A549 (cell line): ENCODE measurements at regions not wholly inside any gene's neighbourhood (a gene's known extent, or its start where the extent isn't known, plus 50 kb on each side); places are given as distances from the start of the nearest gene placed in this dataset.

Experiments
- ATAC-seq, 2 experiments: fragments of 200-7000 bp in 1 of 2; fragments of >200 bp in 1 of 2; cut with Nextera tagmentation in 1 of 2; cut with Tn5 transposase in 1 of 2; 3 replicates each; pipeline versions ENCODE4 v1.8.0 to v1.9.1; 2018 to 2020; ENCODE audit warnings: mild to moderate bottlenecking in 1 of 2, moderate library complexity in 1 of 2
- CTCF ChIA-PET: fragments of 300-600 bp; sonication (Branson Sonifier 250); formaldehyde crosslinking; extraction: SDS; loops from one replicate; lab custom pipeline; 2021; ENCODE audit warnings: antibody characterized with exemption, inconsistent platforms; lab: Yijun Ruan, JAX
- POLR2A ChIA-PET: fragments of 350-600 bp; formaldehyde crosslinking; extraction: SDS; loops from one replicate; lab custom pipeline; 2021; ENCODE audit warnings: antibody characterized with exemption, inconsistent platforms; lab: Yijun Ruan, JAX
- DNase-seq, 2 experiments: peaks; one replicate each; pipeline versions ENCODE4 v3.0.0 to v3.0.0-alpha.2; 2011 to 2016; ENCODE audit warnings: low read depth in 1 of 2, low spot score in 1 of 2
- FAIRE-seq: peaks from 2 replicates; lab custom pipeline; 2011; peaks lifted over from hg19 to GRCh38; lab: Jason Lieb, UNC
- H3K27ac ChIP-seq, 2 experiments: fragments of >200 bp; sonication (Bioruptor Twin); formaldehyde crosslinking; 3 replicates each; pipeline ENCODE4 v1.5.1; 2016 to 2017
- H3K4me1 ChIP-seq: fragments of >200 bp; sonication (Bioruptor Twin); formaldehyde crosslinking; 3 replicates; pipeline ENCODE4 v1.6.1; 2016
- H3K4me2 ChIP-seq: fragments of >200 bp; sonication (Bioruptor Twin); formaldehyde crosslinking; 3 replicates; pipeline ENCODE4 v1.6.1; 2016
- H3K4me3 ChIP-seq: fragments of >200 bp; sonication (Bioruptor Twin); formaldehyde crosslinking; 3 replicates; pipeline ENCODE4 v1.5.1; 2016
- H3K9me3 ChIP-seq: fragments of >200 bp; sonication (Bioruptor Twin); formaldehyde crosslinking; 3 replicates; pipeline ENCODE4 v1.6.1; 2016
- BHLHE40 ChIP-seq: IDR thresholded peaks from 2 replicates; pipeline ENCODE4 v1.6.1; 2012; ENCODE audit warnings: low read depth, low read length, inconsistent platforms
- CHD2 ChIP-seq: fragments of 150-350 bp; IDR thresholded peaks from 2 replicates; pipeline ENCODE4 v1.6.1; 2014; ENCODE audit warnings: low read length; ENCODE audit not compliant: partially characterized antibody
- EHMT2 ChIP-seq: fragments of 200-600 bp; sonication (generic); IDR thresholded peaks from 2 replicates; pipeline ENCODE4 v1.6.1; 2016; ENCODE audit warnings: antibody characterized with exemption, low read depth, mild to moderate bottlenecking, moderate library complexity
- EP300 ChIP-seq, 2 experiments: fragments of >200 bp; sonication (Bioruptor Twin); formaldehyde crosslinking; IDR thresholded peaks; 2 replicates in 1 of 2; 3 replicates in 1 of 2; pipeline ENCODE4 v1.6.1; 2016 to 2017
- FOXS1 ChIP-seq: fragments of 250-450 bp; sonication (Bioruptor Pico); IDR thresholded peaks from 2 replicates; pipeline ENCODE4 v1.5.0; 2020; ENCODE audit warnings: mild to moderate bottlenecking, moderate library complexity
- GATA3 ChIP-seq: IDR thresholded peaks from 2 replicates; pipeline ENCODE4 v1.6.1; 2012; ENCODE audit warnings: borderline replicate concordance
- HOXB13 ChIP-seq: fragments of 250-450 bp; sonication (Bioruptor Pico); IDR thresholded peaks from 2 replicates; pipeline ENCODE4 v1.5.0; 2020; ENCODE audit warnings: low read depth, mild to moderate bottlenecking, moderate library complexity
- KDM1A ChIP-seq: fragments of 200-600 bp; sonication (generic); IDR thresholded peaks from 2 replicates; pipeline ENCODE4 v1.6.1; 2016; ENCODE audit warnings: low read depth, mild to moderate bottlenecking
- MAFK ChIP-seq: fragments of 450-650 bp; IDR thresholded peaks from 2 replicates; pipeline ENCODE4 v1.6.1; 2014; ENCODE audit not compliant: partially characterized antibody
- MAX ChIP-seq: IDR thresholded peaks from 2 replicates; pipeline ENCODE4 v1.6.1; 2012
- MAZ ChIP-seq: fragments of 150-350 bp; IDR thresholded peaks from 2 replicates; pipeline ENCODE4 v1.6.1; 2014; ENCODE audit warnings: antibody characterized with exemption, low read depth, low read length, borderline replicate concordance
- NFE2L2 ChIP-seq: fragments of 150-350 bp; conservative IDR thresholded peaks from 2 replicates; pipeline ENCODE4 v1.6.1; 2014; ENCODE audit warnings: low read length
- NPAS2 ChIP-seq: fragments of 250-450 bp; sonication (Bioruptor Pico); IDR thresholded peaks from 2 replicates; pipeline ENCODE4 v1.8.0; 2022; ENCODE audit warnings: mild to moderate bottlenecking, moderate library complexity, borderline replicate concordance
- PBX3 ChIP-seq: IDR thresholded peaks from 2 replicates; pipeline ENCODE4 v1.6.1; 2012
- PHF8 ChIP-seq: fragments of 200-600 bp; sonication (generic); IDR thresholded peaks from 2 replicates; pipeline ENCODE4 v1.6.1; 2016; ENCODE audit warnings: low read depth, mild to moderate bottlenecking, antibody characterized with exemption, moderate library complexity, borderline replicate concordance
- RNF2 ChIP-seq: fragments of 200-600 bp; sonication (generic); IDR thresholded peaks from 2 replicates; pipeline ENCODE4 v1.6.1; 2016; ENCODE audit warnings: low read depth, mild to moderate bottlenecking, antibody characterized with exemption, moderate library complexity, borderline replicate concordance
- ZFP36 ChIP-seq: fragments of 450-650 bp; IDR thresholded peaks from 2 replicates; pipeline ENCODE4 v1.6.1; 2014; ENCODE audit warnings: borderline replicate concordance; ENCODE audit not compliant: partially characterized antibody
- ZNF302 ChIP-seq: fragments of 250-450 bp; sonication (Bioruptor Pico); IDR thresholded peaks from 2 replicates; pipeline ENCODE4 v1.9.0; 2021; ENCODE audit warnings: inconsistent platforms, mild to moderate bottlenecking, moderate library complexity
- ZSCAN20 ChIP-seq: fragments of 250-450 bp; sonication (Bioruptor Pico); IDR thresholded peaks from 2 replicates; pipeline ENCODE4 v1.8.0; 2022; ENCODE audit warnings: mild to moderate bottlenecking, moderate library complexity
- WGBS: methylation state at CpG from one replicate; pipeline ENCODE4 v1.1.6; 2017; ENCODE audit errors: missing lambda C conversion rate; 5-methylcytosine and 5-hydroxymethylcytosine counted together
- TF ChIP-seq, protein P1 (sequence below): fragments of >200 bp; sonication (Bioruptor Twin); formaldehyde crosslinking; IDR thresholded peaks from 3 replicates; pipeline ENCODE4 v1.6.1; 2016
- TF ChIP-seq, protein P2 (sequence below): fragments of 250-450 bp; sonication (Bioruptor Pico); IDR thresholded peaks from 2 replicates; pipeline ENCODE4 v1.5.0; 2020; ENCODE audit warnings: low read depth, mild to moderate bottlenecking, moderate library complexity

GRCh38 chr5:165502893-165503691 lies 1997.7 kb downstream of the MAT2B start:
- CTCF ChIA-PET = interaction anchor here (0.6 kb wide), 1 partner anchor 1380 kb away, joined by 4 read pairs; no protein-coding TSS in a partner anchor
- DNase-seq = no peak
- no peak overlapping the region for H3K27ac ChIP-seq
- WGBS = 9% methylated on average over 11 of the region's 11 CpGs
- peak overlapping the region; percentile 23; the same call in 2 of the 3 replicates for H3K4me3 ChIP-seq
- no peaks in the 10 kb centered on the region for H3K4me1 ChIP-seq
- no peak for FAIRE-seq
- POLR2A ChIA-PET = no interaction called here
- no peak for ATAC-seq
- peak overlapping the region; percentile 44 for H3K4me2 ChIP-seq
- 0 out of 3 replicates have a peak, but pooled peaks cover 1% of the 10 kb centered on the region for H3K9me3 ChIP-seq
- TF ChIP-seq KDM1A (no peak), EP300 (IDR thresholded peaks at IDR 0.05) (no peak), NPAS2 (CRISPR knock-in tag) (no peak), MAFK (no peak), EHMT2 (no peak), NFE2L2 (no peak), MAX (no peak), GATA3 (no peak), CHD2 (no peak), ZNF302 (CRISPR knock-in tag) (no peak), FOXS1 (CRISPR knock-in tag) (no peak), PHF8 (no peak), BHLHE40 (no peak), HOXB13 (no peak), PBX3 (no peak), ZFP36 (no peak)
- TF ChIP-seq, protein P1, sequence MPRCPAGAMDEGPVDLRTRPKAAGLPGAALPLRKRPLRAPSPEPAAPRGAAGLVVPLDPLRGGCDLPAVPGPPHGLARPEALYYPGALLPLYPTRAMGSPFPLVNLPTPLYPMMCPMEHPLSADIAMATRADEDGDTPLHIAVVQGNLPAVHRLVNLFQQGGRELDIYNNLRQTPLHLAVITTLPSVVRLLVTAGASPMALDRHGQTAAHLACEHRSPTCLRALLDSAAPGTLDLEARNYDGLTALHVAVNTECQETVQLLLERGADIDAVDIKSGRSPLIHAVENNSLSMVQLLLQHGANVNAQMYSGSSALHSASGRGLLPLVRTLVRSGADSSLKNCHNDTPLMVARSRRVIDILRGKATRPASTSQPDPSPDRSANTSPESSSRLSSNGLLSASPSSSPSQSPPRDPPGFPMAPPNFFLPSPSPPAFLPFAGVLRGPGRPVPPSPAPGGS = no peak

DNA sequence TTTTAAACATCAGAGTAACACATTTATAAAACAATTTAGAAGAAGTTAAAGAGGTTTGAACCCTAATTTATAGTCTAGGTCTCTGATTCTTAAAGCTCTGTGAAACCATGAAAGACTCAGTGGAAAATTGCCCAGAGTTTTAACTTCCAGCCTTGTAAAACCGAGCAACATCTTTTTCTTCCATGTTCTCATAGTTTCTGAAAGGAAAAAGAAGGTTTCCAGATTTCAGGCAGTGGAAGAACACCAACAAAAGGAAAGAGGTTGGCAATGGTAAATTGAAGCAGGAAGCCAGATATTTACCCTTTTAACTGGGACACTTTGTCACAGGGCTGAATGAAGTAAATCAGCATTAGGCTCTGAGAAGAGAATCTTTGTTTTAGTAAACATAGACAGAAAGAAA lies 1999.3 kb downstream of the MAT2B start:
- ChIA-PET POLR2A (no interaction called here), CTCF (no interaction called here)
- WGBS = 4% methylated on average over 1 of the region's 1 CpG
- no peak for DNase-seq
- Histone ChIP-seq H3K9me3 (0 out of 3 replicates have a peak, but pooled peaks cover 4% of the 10 kb centered on the region), H3K4me3 (no peak overlapping the region), H3K4me1 (no peaks in the 10 kb centered on the region), H3K27ac (no peak overlapping the region)
- FAIRE-seq = no peak
- no peak for ATAC-seq
- no peak for TF ChIP-seq RNF2
- no peak for TF ChIP-seq MAZ
- no peak for TF ChIP-seq ZSCAN20
- TF ChIP-seq, protein P2, sequence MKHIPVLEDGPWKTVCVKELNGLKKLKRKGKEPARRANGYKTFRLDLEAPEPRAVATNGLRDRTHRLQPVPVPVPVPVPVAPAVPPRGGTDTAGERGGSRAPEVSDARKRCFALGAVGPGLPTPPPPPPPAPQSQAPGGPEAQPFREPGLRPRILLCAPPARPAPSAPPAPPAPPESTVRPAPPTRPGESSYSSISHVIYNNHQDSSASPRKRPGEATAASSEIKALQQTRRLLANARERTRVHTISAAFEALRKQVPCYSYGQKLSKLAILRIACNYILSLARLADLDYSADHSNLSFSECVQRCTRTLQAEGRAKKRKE (CRISPR knock-in tag) = no peak
- TF ChIP-seq ZFP36 = no peak
- TF ChIP-seq, protein P1 = no peak
- TF ChIP-seq EHMT2 = no peak
- TF ChIP-seq, all 56 proteins: peak for 0
- H3K4me2 ChIP-seq = no peak overlapping the region
